GM10266 (cell line): ENCODE measurements at regions not wholly inside any gene's neighbourhood (a gene's known extent, or its start where the extent isn't known, plus 50 kb on each side); places are given as distances from the start of the nearest gene placed in this dataset.

Experiments
- DNase-seq: peaks from one replicate; pipeline ENCODE4 v3.0.0; 2012; ENCODE audit errors: extremely low spot score
- CTCF ChIP-seq: IDR thresholded peaks from 2 replicates; pipeline ENCODE4 v1.5.1; 2012; ENCODE audit warnings: mild to moderate bottlenecking, low read depth; ENCODE audit not compliant: control insufficient read depth, insufficient read depth; ENCODE audit errors: missing control alignments

- DNase-seq = no peak
- TF ChIP-seq CTCF = no peak
Measured at GRCh38 chr13:47230155-47230554, 333.3 kb upstream of the HTR2A start.

DNA sequence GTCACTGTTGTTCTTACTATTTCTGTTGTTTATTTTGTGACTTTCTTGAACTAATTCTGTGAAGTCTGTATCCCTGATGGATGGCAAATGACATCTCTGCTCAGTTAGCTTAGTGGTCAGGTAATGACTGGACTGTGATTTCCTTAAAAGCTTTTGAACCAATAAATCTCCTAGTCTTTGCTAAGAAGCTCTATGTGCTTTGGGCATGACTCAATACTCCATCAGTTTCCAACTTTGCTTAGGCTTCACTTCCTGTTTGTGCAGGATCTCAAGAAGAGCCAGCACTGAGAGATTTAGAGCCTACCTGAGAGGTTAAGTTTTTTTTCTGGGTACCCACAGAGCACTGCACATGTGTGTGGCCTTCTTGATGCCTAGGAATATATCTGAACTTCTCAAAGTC is 329.7 kb upstream of the HTR2A start:
- DNase-seq = no peak
- no peak for TF ChIP-seq CTCF

GRCh38 chr13:47220453-47221140 is 323.7 kb upstream of the HTR2A start:
- DNase-seq = no peak
- no peak for TF ChIP-seq CTCF

DNA sequence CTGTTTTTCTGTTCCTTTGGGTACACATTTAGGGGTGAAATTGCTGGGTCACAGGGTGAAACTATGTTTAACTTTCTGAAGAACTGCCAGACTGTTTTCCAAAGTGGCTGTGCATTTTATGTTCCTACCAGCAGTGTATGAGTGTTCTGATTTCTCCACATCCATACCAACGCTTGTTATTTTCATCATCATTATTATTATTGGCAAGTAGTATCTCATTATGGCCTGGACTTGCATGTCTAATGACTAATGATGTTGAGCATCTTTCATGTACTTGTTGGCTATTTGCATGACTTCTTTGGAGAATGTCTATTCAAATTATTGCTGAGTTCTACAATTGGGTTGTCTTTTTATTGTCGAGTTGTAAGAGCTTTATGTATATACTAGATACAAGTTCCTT is 321.8 kb upstream of the HTR2A start:
- DNase-seq = no peak
- TF ChIP-seq CTCF = no peak

DNA sequence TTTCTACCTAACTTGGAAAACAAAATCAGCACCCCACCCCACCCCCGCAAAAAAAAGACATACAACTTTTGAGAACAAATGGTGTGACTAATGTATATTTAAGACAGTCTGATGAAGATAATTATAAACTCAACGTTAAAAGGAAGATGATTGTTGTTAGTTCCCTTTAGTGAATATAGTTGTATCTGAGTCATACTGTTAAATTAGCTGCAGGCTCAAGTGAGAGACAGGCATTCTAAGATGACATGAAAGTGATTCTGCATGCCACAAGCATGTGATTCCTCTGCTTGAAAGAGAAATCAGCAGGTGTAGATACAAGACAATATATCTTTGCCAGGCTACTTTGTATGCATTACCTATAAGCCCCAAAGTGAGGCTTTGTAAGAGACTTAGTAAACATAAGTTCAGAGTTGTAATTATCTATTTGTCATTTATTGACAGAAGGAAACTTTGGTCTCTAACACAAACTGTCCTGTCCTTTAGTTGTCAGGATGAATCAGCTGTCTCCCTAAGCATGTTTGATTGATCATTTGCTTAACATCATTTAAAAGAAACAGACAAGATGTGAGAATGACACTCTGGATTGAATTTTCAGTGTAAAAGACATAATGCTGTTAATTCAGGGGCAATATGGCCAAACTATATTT is 319.4 kb upstream of the HTR2A start:
- DNase-seq = no peak
- TF ChIP-seq CTCF = no peak

DNA sequence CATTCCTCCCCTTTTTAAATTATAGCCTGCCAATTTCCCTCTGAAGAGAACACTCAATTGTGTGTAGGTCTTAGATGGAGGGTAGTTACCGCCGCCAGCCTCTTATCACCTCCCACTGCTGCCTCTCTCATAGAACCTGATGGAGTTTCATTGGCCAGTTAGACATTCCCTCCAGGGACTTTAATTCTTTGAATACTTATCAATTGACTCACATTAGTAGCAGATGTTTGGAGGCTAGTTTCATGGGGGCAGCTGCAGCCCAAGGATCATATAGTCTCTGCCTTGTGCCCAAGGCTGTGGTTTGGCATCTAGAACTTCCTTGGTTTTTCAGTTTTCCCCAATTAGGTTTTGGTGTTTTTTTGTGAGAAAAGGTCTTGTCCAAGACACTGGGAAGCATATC is 318.9 kb upstream of the HTR2A start:
- no peak for TF ChIP-seq CTCF
- no peak for DNase-seq

DNA sequence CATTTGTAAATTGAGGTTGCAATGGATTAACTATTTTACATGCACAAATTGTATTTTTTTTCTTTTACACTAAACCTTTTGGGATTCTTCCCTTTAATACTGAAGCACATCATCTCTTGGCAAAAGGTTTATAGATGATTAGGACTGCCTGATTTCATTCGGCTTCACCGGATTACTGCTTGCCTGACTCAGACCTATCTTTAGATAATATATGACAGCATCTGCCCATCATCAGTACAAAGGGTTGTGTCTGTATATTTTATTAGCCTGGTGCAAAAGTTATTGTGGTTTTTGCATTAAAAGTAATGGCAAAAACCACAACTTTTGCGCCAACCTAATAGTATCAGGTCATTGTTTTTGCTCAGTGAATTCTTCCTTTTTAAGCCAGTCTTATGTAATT is 316.2 kb upstream of the HTR2A start:
- TF ChIP-seq CTCF = no peak
- DNase-seq = no peak
